VCaP (cell line): ENCODE measurements at regions not wholly inside any gene's neighbourhood (a gene's known extent, or its start where the extent isn't known, plus 50 kb on each side); places are given as distances from the start of the nearest gene placed in this dataset.

Source experiments
- H3K27ac ChIP-seq: fragments of 450-650 bp; 2 replicates; pipeline ENCODE4 v1.5.1; 2017
- TF ChIP-seq, protein P1 (sequence below): fragments of 450-650 bp; conservative IDR thresholded peaks from 2 replicates; pipeline ENCODE4 v1.5.1; 2017; ENCODE audit warnings: mild to moderate bottlenecking, moderate library complexity

- TF ChIP-seq, protein P1, sequence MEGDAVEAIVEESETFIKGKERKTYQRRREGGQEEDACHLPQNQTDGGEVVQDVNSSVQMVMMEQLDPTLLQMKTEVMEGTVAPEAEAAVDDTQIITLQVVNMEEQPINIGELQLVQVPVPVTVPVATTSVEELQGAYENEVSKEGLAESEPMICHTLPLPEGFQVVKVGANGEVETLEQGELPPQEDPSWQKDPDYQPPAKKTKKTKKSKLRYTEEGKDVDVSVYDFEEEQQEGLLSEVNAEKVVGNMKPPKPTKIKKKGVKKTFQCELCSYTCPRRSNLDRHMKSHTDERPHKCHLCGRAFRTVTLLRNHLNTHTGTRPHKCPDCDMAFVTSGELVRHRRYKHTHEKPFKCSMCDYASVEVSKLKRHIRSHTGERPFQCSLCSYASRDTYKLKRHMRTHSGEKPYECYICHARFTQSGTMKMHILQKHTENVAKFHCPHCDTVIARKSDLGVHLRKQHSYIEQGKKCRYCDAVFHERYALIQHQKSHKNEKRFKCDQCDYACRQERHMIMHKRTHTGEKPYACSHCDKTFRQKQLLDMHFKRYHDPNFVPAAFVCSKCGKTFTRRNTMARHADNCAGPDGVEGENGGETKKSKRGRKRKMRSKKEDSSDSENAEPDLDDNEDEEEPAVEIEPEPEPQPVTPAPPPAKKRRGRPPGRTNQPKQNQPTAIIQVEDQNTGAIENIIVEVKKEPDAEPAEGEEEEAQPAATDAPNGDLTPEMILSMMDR = peak; percentile 88
Measured at GRCh38 chr5:99104538-99105132, 175.8 kb upstream of the CHD1 start.

GRCh38 chr5:99102073-99102697 lies 173.4 kb upstream of the CHD1 start:
- H3K27ac ChIP-seq = no peak overlapping the region
- TF ChIP-seq, protein P1 = no peak

More at GRCh38 chr5:99104538-99105132, 175.8 kb upstream of the CHD1 start:
- H3K27ac ChIP-seq = no peak overlapping the region

DNA sequence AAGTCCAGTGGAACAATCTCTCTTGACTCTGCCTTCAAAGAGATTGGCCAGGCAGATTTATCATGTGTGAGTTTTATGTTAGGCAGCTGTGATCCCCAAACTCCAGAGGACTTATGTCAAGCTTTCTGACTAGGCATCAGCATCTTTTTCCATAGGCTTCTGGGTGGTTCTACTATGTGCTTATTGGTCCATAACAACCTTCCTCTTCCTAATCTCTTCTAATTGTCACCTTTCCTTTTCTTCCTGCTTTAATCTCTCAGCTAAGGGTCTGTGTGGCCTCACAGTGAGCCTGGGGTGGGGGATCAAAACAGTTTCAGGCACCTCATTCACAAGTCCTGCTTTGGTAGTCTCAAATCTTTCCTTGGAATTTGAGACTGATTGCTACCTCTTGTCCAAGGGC lies 170.9 kb upstream of the CHD1 start:
- no peak overlapping the region for H3K27ac ChIP-seq
- TF ChIP-seq, protein P1 = no peak

DNA sequence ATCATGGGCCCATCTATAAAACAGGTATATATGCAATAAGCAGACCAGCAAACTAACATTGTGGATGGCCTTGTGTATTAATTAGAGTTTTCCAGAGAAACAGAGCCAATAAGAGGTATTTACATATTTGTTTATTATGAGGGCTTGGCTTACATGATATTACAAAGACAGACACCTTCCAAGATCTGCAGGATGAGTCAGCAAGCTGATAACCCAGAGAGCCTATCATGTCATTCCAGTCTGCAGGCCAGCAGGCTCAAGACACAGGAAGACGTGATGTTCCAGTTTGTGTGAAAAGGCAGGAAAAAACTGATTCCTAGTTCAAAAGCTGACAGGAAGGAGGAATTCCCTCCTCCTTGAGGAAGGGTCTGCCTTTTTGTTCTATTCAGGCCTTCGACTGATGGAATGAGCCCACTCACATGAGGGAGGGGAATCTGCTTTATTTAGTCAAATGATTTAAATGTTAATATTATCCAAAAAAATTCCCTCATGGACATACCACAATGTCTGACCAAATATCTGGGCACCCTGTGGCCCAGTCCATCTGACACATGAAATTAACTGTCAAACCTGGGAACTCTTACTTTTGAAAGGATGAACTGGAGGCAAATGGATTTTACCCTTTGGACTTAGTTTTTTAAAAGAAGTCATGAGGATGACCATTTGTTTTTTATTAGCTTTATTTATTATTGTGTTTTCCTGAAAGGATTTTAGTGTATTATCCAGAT lies 161.2 kb upstream of the CHD1 start:
- no peak overlapping the region for H3K27ac ChIP-seq
- TF ChIP-seq, protein P1 = no peak

DNA sequence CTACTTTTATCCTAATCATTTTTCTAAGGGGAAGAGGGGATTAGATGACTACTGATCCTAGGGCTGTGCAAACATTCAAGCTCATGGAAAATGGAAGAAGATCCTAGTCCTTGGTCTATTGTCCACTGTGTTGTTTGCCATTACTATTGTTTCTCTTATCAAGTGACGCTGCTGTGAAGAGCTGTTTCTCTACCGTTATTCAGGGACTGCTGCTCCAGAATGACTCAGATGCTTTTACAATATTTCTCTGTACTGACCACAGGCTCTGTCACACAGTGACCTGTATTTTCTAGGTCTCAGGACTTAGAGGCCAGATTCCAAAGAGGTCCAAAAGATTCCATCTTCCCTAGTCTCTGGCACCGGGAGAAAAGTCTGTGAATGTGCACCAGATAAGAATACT lies 159.5 kb upstream of the CHD1 start:
- TF ChIP-seq, protein P1 = no peak
- H3K27ac ChIP-seq = no peak overlapping the region

DNA sequence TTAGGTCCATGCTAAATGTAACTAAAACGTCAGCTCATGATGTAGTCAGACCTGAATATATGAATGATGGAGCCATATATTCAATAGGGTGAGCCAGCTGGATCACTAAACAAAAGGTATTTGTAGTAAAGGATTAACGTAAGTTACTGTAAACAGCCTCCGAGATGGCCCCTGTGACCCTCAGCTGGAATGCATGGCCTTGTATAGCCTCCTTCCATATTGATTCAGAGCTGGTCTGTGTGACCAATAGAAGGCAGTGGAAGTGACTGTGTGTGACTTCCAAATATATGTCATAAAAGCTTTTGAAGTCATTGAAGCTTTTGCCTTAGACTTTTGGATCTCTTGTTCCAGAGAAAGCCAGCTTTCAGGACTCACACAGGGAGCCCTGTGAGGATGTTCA lies 154.4 kb upstream of the CHD1 start:
- no peak overlapping the region for H3K27ac ChIP-seq
- TF ChIP-seq, protein P1 = no peak

- TF ChIP-seq, protein P1 = no peak
Measured at GRCh38 chr5:99081711-99082110, 152.9 kb upstream of the CHD1 start.

More at GRCh38 chr5:99081711-99082110, 152.9 kb upstream of the CHD1 start:
- no peak overlapping the region for H3K27ac ChIP-seq
